ENCODE measurements at regions not wholly inside any gene's neighbourhood (a gene's known extent, or its start where the extent isn't known, plus 50 kb on each side); places are given as distances from the start of the nearest gene placed in this dataset.
"Not testable (repeated sequence)": the region's sequence is repeated elsewhere in the genome, so short reads cannot be mapped to it uniquely, and the experiment has no call there.

DNA sequence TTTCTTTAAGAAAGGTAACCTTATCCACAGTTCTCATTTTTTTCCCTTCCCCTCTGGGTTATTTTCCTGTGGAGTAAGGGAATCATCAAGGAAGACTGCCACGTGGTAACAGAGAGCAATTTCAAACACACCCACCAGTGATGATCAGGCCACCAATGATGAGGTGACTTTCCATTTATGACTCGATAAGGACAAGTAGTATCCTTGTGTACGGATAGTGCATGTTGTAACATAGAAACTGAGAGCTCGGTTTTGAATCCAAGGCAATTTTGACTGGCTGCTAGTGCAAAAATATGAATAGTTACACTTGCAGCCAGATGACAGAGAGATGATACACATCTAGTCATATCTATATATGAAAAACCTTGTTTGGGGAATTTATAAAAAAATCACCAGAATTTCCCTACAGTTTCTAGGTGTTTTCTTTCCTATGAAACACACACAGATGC is 143.6 kb upstream of the TCF4 start:
- TF ChIP-seq, protein P1, sequence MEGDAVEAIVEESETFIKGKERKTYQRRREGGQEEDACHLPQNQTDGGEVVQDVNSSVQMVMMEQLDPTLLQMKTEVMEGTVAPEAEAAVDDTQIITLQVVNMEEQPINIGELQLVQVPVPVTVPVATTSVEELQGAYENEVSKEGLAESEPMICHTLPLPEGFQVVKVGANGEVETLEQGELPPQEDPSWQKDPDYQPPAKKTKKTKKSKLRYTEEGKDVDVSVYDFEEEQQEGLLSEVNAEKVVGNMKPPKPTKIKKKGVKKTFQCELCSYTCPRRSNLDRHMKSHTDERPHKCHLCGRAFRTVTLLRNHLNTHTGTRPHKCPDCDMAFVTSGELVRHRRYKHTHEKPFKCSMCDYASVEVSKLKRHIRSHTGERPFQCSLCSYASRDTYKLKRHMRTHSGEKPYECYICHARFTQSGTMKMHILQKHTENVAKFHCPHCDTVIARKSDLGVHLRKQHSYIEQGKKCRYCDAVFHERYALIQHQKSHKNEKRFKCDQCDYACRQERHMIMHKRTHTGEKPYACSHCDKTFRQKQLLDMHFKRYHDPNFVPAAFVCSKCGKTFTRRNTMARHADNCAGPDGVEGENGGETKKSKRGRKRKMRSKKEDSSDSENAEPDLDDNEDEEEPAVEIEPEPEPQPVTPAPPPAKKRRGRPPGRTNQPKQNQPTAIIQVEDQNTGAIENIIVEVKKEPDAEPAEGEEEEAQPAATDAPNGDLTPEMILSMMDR (IDR thresholded peaks at IDR 0.05) = no peak
- no peak for TF ChIP-seq POLR2A (IDR thresholded peaks at IDR 0.05)
- Histone ChIP-seq H3K4me1 (replicated peaks in 1 of 2) (no peaks in the 10 kb centered on the region), H3K27ac (no peak overlapping the region), H3K4me3 (no peak overlapping the region), H3K36me3 (replicated peaks in 1 of 2) (peaks cover 0 to 5% of the 10 kb centered on the region in 2 donors), H3K9me3 (replicated peaks in 1 of 3) (no peaks in the 10 kb centered on the region), H3K27me3 (no peaks in the 10 kb centered on the region)
- DNase-seq = no peak
- 70 to 73% (median 71%) methylated on average over 4 of the region's 4 CpGs for WGBS, 4 donors
- intact Hi-C loops (cut with DNase I) = no loop called here

DNA sequence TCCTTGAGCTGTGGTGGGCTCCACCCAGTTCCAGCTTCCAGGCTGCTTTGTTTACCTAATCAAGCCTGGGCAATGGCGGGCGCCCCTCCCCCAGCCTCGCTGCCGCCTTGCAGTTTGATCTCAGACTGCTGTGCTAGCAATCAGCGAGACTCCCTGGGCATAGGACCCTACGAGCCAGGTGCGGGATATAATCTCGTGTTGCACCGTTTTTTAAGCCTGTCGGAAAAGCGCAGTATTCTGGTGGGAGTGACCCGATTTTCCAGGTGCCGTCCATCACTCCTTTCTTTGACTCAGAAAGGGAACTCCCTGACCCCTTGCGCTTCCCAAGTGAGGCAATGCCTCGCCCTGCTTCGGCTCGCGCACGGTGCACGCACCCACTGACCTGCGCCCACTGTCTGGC is 133.0 kb upstream of the TCF4 start:
- WGBS, 4 donors = 85 to 91% (median 87%) methylated on average over 11 to 19 of the region's 21 CpGs
- intact Hi-C loops (cut with DNase I); H3K27me3 ChIP-seq; H3K27ac ChIP-seq; H3K36me3 ChIP-seq (replicated peaks in 1 of 2); H3K4me1 ChIP-seq (replicated peaks in 1 of 2); H3K9me3 ChIP-seq (replicated peaks in 1 of 3); DNase-seq; H3K4me3 ChIP-seq: not testable (repeated sequence)

DNA sequence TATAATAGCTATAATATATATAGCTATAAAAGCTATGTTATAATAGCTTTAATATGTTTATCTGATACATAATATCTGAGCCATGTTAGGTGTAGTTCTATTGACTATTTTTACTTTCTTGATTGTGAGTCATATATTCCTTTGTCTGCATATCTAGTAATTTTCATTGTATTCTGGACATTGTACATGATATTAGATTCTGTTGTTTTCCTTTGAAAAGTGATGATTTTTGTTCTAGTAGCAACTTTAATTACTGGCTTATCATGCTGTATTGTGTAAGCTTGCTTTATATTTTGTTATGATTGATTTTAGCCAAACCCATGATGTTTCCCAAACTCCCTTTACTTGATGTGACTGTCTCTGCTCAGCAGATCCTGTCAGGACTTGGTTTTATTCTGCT is 125.7 kb upstream of the TCF4 start:
- Histone ChIP-seq H3K4me3 (no peak overlapping the region), H3K9me3 (replicated peaks in 1 of 3) (peaks cover 0 to 9% (median 4%) of the 10 kb centered on the region in 3 donors), H3K27me3 (no peaks in the 10 kb centered on the region), H3K36me3 (replicated peaks in 1 of 2) (no peaks in the 10 kb centered on the region), H3K27ac (no peak overlapping the region), H3K4me1 (replicated peaks in 1 of 2) (no peaks in the 10 kb centered on the region)
- intact Hi-C loops (cut with DNase I) = no loop called here
- no peak for TF ChIP-seq POLR2A (IDR thresholded peaks at IDR 0.05)
- TF ChIP-seq, protein P1 (IDR thresholded peaks at IDR 0.05) = no peak
- DNase-seq = no peak

DNA sequence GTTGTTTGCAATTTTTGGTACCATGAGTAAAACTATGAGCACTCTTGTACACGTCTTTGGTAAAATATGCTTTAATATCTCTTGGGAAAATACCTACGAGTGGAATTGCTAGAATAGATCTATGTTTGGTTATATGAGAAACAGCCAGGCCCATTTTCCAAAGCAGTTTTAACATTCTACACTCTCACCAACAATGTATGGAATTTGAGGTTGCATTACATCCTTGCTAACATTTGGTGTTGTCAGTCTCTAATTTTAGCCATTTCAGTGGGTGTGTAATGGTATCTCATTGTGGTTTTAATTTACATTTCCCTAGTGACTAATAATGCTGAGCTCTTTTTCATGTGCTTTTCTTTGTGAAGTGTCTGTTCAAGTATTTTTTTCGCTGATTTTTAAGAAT is 118.9 kb upstream of the TCF4 start:
- H3K9me3 ChIP-seq (replicated peaks in 1 of 3) = peaks cover 0 to 4% (median 0%) of the 10 kb centered on the region in 3 donors
- 71 to 82% (median 76%) methylated on average over 3 of the region's 3 CpGs for WGBS, 4 donors
- H3K4me3 ChIP-seq = no peak overlapping the region
- no peak for TF ChIP-seq POLR2A (IDR thresholded peaks at IDR 0.05)
- TF ChIP-seq, protein P1 (IDR thresholded peaks at IDR 0.05) = no peak
- intact Hi-C loops (cut with DNase I) = no loop called here
- no peaks in the 10 kb centered on the region for H3K27me3 ChIP-seq
- no peaks in the 10 kb centered on the region for H3K4me1 ChIP-seq (replicated peaks in 1 of 2)
- DNase-seq = no peak
- H3K36me3 ChIP-seq (replicated peaks in 1 of 2) = no peaks in the 10 kb centered on the region
- H3K27ac ChIP-seq = no peak overlapping the region

DNA sequence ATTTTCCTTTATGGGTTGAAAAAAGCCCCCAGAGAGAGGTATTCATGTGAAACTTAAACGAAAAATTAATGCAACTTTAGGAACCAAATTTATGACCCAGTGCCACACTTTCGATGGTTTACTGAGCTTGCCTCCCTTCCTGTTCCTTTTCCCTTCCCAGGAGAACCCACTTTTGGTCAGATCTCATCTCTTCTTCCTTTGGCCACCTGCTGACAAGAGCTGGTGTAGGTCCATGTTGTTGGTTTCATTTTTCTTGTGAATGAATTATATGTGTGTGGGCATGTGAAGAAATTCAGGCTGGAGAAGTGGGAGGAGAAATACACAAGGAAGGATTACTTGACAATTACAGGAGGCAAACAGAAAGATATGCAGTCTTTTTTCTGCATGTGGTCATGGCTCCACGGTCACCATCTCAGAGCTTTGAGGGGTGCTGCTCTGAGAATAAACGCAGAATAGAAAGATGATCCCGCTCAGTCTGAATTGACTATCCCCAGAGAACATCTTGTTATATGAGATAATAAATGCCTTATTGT is 111.3 kb upstream of the TCF4 start:
- H3K4me3 ChIP-seq = no peak overlapping the region
- 68 to 83% (median 76%) methylated on average over 5 of the region's 5 CpGs for WGBS, 4 donors
- H3K9me3 ChIP-seq (replicated peaks in 1 of 3) = no peaks in the 10 kb centered on the region
- no peaks in the 10 kb centered on the region for H3K27me3 ChIP-seq
- H3K4me1 ChIP-seq (replicated peaks in 1 of 2) = no peaks in the 10 kb centered on the region
- TF ChIP-seq, protein P1 (IDR thresholded peaks at IDR 0.05) = no peak
- TF ChIP-seq POLR2A (IDR thresholded peaks at IDR 0.05) = no peak
- DNase-seq = no peak
- H3K36me3 ChIP-seq (replicated peaks in 1 of 2) = no peaks in the 10 kb centered on the region
- no peak overlapping the region for H3K27ac ChIP-seq
- intact Hi-C loops (cut with DNase I) = no loop called here
